ENCODE measurements at regions not wholly inside any gene's neighbourhood (a gene's known extent, or its start where the extent isn't known, plus 50 kb on each side); places are given as distances from the start of the nearest gene placed in this dataset.

GRCh38 chr4:31585503-31585902 is 865.3 kb downstream of the PCDH7 start:
- H3K4me3 ChIP-seq = no peak overlapping the region
- H3K27ac ChIP-seq = no peak overlapping the region
- H3K4me1 ChIP-seq (ENCODE audit: low read depth) = no peaks in the 10 kb centered on the region
- H3K9me3 ChIP-seq (ENCODE audit: low read depth) = no peaks in the 10 kb centered on the region
- TF ChIP-seq, protein P1, sequence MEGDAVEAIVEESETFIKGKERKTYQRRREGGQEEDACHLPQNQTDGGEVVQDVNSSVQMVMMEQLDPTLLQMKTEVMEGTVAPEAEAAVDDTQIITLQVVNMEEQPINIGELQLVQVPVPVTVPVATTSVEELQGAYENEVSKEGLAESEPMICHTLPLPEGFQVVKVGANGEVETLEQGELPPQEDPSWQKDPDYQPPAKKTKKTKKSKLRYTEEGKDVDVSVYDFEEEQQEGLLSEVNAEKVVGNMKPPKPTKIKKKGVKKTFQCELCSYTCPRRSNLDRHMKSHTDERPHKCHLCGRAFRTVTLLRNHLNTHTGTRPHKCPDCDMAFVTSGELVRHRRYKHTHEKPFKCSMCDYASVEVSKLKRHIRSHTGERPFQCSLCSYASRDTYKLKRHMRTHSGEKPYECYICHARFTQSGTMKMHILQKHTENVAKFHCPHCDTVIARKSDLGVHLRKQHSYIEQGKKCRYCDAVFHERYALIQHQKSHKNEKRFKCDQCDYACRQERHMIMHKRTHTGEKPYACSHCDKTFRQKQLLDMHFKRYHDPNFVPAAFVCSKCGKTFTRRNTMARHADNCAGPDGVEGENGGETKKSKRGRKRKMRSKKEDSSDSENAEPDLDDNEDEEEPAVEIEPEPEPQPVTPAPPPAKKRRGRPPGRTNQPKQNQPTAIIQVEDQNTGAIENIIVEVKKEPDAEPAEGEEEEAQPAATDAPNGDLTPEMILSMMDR (IDR thresholded peaks at IDR 0.05; ENCODE audit: low read depth, low read length) = no peak
- DNase-seq (ENCODE audit: low read depth in 1 of 2, low spot score in 1 of 2) = no peak
- no peaks in the 10 kb centered on the region for H3K36me3 ChIP-seq
- no peaks in the 10 kb centered on the region for H3K27me3 ChIP-seq

DNA sequence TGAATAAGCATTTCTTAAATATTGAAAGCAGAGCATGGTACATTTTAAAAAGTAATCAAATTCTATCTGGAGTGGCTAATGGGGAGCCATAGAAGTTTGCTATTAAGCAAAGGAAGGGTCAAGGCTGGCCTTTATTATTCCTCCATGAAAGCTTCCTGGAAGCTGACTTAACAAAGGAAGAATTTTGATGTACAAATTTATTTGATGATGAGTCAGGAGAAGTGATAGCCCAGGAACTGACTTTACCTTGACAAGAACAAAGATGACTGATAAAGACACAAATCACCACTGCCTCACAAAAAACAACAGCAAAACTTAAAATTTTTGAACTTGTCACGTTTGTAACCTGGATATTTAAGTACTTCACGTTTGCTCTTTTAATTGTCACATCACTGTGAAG is 872.1 kb downstream of the PCDH7 start:
- no peaks in the 10 kb centered on the region for H3K36me3 ChIP-seq
- no peaks in the 10 kb centered on the region for H3K4me1 ChIP-seq (ENCODE audit: low read depth)
- DNase-seq (ENCODE audit: low read depth in 1 of 2, low spot score in 1 of 2) = no peak
- no peak overlapping the region for H3K4me3 ChIP-seq
- H3K27me3 ChIP-seq = no peaks in the 10 kb centered on the region
- TF ChIP-seq, protein P1 (IDR thresholded peaks at IDR 0.05; ENCODE audit: low read depth, low read length) = no peak
- H3K9me3 ChIP-seq (ENCODE audit: low read depth) = no peaks in the 10 kb centered on the region
- H3K27ac ChIP-seq = no peak overlapping the region

- no peak for DNase-seq (ENCODE audit: low read depth in 1 of 2, low spot score in 1 of 2)
- H3K9me3 ChIP-seq (ENCODE audit: low read depth) = no peaks in the 10 kb centered on the region
- no peaks in the 10 kb centered on the region for H3K27me3 ChIP-seq
- TF ChIP-seq, protein P1 (IDR thresholded peaks at IDR 0.05; ENCODE audit: low read depth, low read length) = no peak
- H3K4me3 ChIP-seq = no peak overlapping the region
- no peaks in the 10 kb centered on the region for H3K4me1 ChIP-seq (ENCODE audit: low read depth)
- no peaks in the 10 kb centered on the region for H3K36me3 ChIP-seq
- no peak overlapping the region for H3K27ac ChIP-seq
These were observed 875.3 kb downstream of the PCDH7 start for GRCh38 chr4:31595496-31595895.

DNA sequence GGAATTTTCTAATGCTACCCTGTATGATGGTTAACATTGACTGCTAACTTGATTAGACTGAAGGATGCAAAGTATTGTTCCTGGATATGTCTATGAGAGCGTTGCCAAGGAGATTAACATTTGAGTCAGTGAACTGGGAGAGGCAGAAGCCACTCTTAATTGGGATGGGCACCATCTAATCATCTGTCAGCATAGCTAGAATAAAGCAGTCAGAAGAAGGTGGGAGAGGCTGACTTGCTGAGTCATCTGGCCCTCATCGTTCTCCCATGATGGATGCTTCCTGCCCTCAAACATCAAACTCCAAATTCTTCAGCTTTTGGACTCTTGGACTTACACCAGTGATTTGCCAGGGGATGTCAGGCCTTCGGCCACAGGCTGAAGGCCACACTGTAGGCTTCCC is 878.5 kb downstream of the PCDH7 start:
- TF ChIP-seq, protein P1 (IDR thresholded peaks at IDR 0.05; ENCODE audit: low read depth, low read length) = no peak
- Histone ChIP-seq H3K4me1 (ENCODE audit: low read depth) (no peaks in the 10 kb centered on the region), H3K36me3 (no peaks in the 10 kb centered on the region), H3K27ac (no peak overlapping the region), H3K9me3 (ENCODE audit: low read depth) (no peaks in the 10 kb centered on the region), H3K27me3 (no peaks in the 10 kb centered on the region), H3K4me3 (no peak overlapping the region)
- no peak for DNase-seq (ENCODE audit: low read depth in 1 of 2, low spot score in 1 of 2)

GRCh38 chr4:31601793-31602192 is 881.6 kb downstream of the PCDH7 start:
- DNase-seq (ENCODE audit: low read depth in 1 of 2, low spot score in 1 of 2) = no peak
- Histone ChIP-seq H3K4me3 (no peak overlapping the region), H3K9me3 (ENCODE audit: low read depth) (no peaks in the 10 kb centered on the region), H3K36me3 (no peaks in the 10 kb centered on the region), H3K27me3 (no peaks in the 10 kb centered on the region), H3K4me1 (ENCODE audit: low read depth) (no peaks in the 10 kb centered on the region), H3K27ac (no peak overlapping the region)
- TF ChIP-seq, protein P1 (IDR thresholded peaks at IDR 0.05; ENCODE audit: low read depth, low read length) = no peak
